Left lung (tissue), 4 donors: ENCODE measurements at regions not wholly inside any gene's neighbourhood (a gene's known extent, or its start where the extent isn't known, plus 50 kb on each side); places are given as distances from the start of the nearest gene placed in this dataset.

Source experiments
- ATAC-seq: fragments of 200-7000 bp; cut with Tn5 transposase; one replicate; pipeline ENCODE4 v1.9.1; 2020; ENCODE audit warnings: moderate library complexity
- DNase-seq, 4 donors: peaks; one replicate each; pipeline ENCODE4 v3.0.0-alpha.2; 2013 to 2020
- H3K27ac ChIP-seq, 2 donors: fragments of 200-600 bp; sonication (generic) in 1 of 2; one replicate each; pipeline versions ENCODE4 v1.5.0 to v1.8.0; 2020 to 2021
- H3K27me3 ChIP-seq, 2 donors: fragments of 200-600 bp; sonication (generic) in 1 of 2; one replicate each; pipeline versions ENCODE4 v1.5.0 to v1.8.0; 2020 to 2021
- H3K36me3 ChIP-seq, 2 donors: fragments of 200-600 bp; sonication (generic) in 1 of 2; one replicate each; pipeline versions ENCODE4 v1.5.0 to v1.8.0; 2020 to 2021
- H3K4me1 ChIP-seq, 2 donors: fragments of 200-600 bp; one replicate each; pipeline ENCODE4 v1.8.0; 2021
- H3K4me3 ChIP-seq, 2 donors: fragments of 200-600 bp; sonication (generic) in 1 of 2; one replicate each; pipeline versions ENCODE4 v1.5.0 to v1.8.0; 2020 to 2021; ENCODE audit warnings: mild to moderate bottlenecking in 1 of 2
- H3K9me3 ChIP-seq, 2 donors: fragments of 200-600 bp; sonication (generic) in 1 of 2; one replicate each; pipeline versions ENCODE4 v1.5.0 to v1.8.0; 2020 to 2021
- intact Hi-C, 2 donors: fragments of 100-400 bp; cut with DNase I; formaldehyde crosslinking; loops; one replicate each; pipeline versions ENCODE4 v1.11.2 to v1.14.2; 2022
- TF ChIP-seq, protein P1 (sequence below), 2 donors: fragments of 200-600 bp; sonication (generic) in 1 of 2; IDR thresholded peaks; one replicate each; pipeline versions ENCODE4 v1.5.0 to v1.8.0; 2021; ENCODE audit warnings: antibody characterized with exemption in 2 of 2
- donor health status: DM: no; HTN: yes; CAD: no.
- donor health status: DM: no; HTN: no; CAD: no.

DNA sequence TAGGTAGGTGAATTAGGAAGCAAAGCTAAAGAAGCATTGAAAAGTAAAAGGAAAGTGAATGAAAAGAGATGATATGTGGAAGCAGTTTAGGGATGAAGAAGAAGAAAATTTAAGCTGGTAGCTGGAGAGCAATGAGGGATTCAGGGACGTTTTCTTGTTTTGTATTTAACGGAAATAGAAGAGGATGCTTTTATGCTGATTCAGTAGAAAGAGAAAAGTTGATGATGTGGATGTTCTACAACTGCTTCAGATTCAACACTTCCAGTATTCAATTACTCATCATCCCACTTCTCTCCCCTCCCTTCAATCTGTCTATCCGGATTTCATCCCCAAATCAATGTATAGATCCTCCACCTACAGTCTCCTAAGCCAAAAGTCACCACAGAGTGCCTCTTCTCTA is 448.2 kb upstream of the CCDC54 start:
- TF ChIP-seq, protein P1, sequence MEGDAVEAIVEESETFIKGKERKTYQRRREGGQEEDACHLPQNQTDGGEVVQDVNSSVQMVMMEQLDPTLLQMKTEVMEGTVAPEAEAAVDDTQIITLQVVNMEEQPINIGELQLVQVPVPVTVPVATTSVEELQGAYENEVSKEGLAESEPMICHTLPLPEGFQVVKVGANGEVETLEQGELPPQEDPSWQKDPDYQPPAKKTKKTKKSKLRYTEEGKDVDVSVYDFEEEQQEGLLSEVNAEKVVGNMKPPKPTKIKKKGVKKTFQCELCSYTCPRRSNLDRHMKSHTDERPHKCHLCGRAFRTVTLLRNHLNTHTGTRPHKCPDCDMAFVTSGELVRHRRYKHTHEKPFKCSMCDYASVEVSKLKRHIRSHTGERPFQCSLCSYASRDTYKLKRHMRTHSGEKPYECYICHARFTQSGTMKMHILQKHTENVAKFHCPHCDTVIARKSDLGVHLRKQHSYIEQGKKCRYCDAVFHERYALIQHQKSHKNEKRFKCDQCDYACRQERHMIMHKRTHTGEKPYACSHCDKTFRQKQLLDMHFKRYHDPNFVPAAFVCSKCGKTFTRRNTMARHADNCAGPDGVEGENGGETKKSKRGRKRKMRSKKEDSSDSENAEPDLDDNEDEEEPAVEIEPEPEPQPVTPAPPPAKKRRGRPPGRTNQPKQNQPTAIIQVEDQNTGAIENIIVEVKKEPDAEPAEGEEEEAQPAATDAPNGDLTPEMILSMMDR (IDR thresholded peaks at IDR 0.05): no peak
- DNase-seq: no peak
- H3K27me3 ChIP-seq: no peaks in the 10 kb centered on the region
- intact Hi-C loops: no loop called here
- H3K36me3 ChIP-seq: no peaks in the 10 kb centered on the region
- no peaks in the 10 kb centered on the region for H3K4me1 ChIP-seq
- H3K9me3 ChIP-seq: peaks cover 0 to 4% of the 10 kb centered on the region in 2 donors
- no peak for ATAC-seq
- no peak overlapping the region for H3K27ac ChIP-seq
- no peak overlapping the region for H3K4me3 ChIP-seq

DNA sequence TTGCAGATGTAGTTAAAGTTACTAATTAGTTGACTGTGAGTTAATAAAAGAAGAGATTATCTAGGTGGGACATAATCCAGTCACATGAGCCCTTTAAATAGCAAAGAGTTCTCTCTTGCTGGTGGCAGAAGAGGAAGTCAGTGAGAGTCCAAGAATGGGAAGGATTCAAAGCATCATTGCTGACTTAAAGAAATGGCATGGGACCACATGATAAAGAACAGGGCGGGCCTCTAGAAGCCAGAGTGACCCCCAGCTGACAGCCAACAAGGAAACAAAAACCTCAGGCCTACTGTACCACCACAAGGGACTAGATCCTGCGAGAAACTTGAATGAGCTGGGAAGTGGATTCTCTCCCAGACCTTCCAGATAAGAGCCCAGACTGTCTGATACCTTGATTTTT is 447.2 kb upstream of the CCDC54 start:
- Histone ChIP-seq H3K4me3 (no peak overlapping the region), H3K36me3 (no peaks in the 10 kb centered on the region), H3K27ac (no peak overlapping the region), H3K27me3 (no peaks in the 10 kb centered on the region), H3K9me3 (peaks cover 0 to 9% of the 10 kb centered on the region in 2 donors), H3K4me1 (no peaks in the 10 kb centered on the region)
- no peak for DNase-seq
- intact Hi-C loops: no loop called here
- TF ChIP-seq, protein P1 (IDR thresholded peaks at IDR 0.05): no peak
- no peak for ATAC-seq

DNA sequence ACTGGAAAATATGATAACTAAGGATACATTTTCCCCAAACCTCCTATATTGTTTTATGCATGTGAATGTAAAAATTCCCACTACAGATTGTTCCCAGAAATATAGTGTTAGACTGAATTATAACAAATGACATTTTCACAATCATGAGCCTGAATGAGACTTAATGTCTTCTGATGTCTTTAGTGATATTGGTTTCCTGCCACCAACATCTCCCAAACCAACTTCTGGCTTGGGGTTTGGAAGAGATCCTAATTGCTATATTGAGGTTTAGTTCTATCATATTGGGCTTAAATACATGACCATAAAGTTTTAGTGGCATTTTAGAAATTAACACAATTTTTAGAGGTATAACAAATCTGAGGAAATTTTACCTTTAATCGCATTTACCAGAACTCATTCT is 445.3 kb upstream of the CCDC54 start:
- Histone ChIP-seq H3K9me3 (peaks cover 0 to 9% of the 10 kb centered on the region in 2 donors), H3K27ac (no peak overlapping the region), H3K27me3 (no peaks in the 10 kb centered on the region), H3K36me3 (no peaks in the 10 kb centered on the region), H3K4me3 (no peak overlapping the region), H3K4me1 (no peaks in the 10 kb centered on the region)
- ATAC-seq: no peak
- TF ChIP-seq, protein P1 (IDR thresholded peaks at IDR 0.05): no peak
- no peak for DNase-seq
- intact Hi-C loops: no loop called here

DNA sequence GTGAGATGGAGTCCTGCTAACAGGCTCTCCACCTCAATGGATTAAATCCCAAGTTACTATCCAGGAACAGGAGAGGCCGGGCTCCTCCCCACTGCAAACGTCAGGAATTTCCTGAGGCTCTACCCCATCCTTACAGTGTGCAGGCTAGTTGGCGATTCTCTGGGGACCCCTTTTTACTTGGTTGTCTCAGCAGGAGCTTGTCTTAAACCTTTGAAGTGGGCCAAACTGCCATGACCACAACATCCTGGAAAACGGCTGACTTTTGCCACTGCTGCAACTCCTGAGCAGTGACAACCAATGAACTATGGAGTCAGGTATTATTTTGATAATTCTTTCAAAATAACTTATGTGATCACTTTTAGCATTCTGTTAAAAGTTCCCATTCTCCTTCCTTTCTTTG is 440.9 kb upstream of the CCDC54 start:
- H3K27me3 ChIP-seq: no peaks in the 10 kb centered on the region
- ATAC-seq: no peak
- H3K4me1 ChIP-seq: no peaks in the 10 kb centered on the region
- no peak overlapping the region for H3K4me3 ChIP-seq
- intact Hi-C loops: no loop called here
- peaks cover 0 to 9% of the 10 kb centered on the region in 2 donors for H3K9me3 ChIP-seq
- H3K27ac ChIP-seq: no peak overlapping the region
- DNase-seq: no peak
- H3K36me3 ChIP-seq: no peaks in the 10 kb centered on the region
- TF ChIP-seq, protein P1 (IDR thresholded peaks at IDR 0.05): no peak

DNA sequence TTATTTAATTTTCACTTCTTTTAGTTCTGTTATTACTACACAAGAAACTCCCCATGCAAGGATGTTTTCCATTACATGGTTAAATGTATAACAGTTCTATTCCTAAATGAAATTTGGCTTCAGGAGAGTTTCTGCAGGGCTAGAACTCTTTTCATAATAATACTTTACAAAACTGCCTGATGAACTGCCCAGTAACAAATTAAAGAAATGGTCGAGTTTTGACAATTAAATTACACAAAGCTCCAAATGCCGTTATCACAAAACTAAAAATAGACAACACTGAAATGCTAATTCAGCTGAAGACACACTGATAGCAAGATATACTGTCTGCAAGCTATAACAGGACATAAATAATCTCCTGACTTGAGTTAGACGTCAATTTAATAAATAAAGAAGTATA is 435.2 kb upstream of the CCDC54 start:
- Histone ChIP-seq H3K27ac (no peak overlapping the region), H3K9me3 (no peaks in the 10 kb centered on the region), H3K4me3 (no peak overlapping the region), H3K27me3 (no peaks in the 10 kb centered on the region), H3K36me3 (no peaks in the 10 kb centered on the region), H3K4me1 (no peaks in the 10 kb centered on the region)
- peak in 2 of 4 donors; percentile 54 to 56 for DNase-seq
- no peak for ATAC-seq
- intact Hi-C loops: no loop called here
- TF ChIP-seq, protein P1 (IDR thresholded peaks at IDR 0.05): no peak
